ENCODE measurements at regions not wholly inside any gene's neighbourhood (a gene's known extent, or its start where the extent isn't known, plus 50 kb on each side); places are given as distances from the start of the nearest gene placed in this dataset.

- no peaks in the 10 kb centered on the region for H3K36me3 ChIP-seq (ENCODE audit: control insufficient read depth in 2 of 4, insufficient read depth in 4 of 4, low read length in 3 of 4)
- H3K23me2 ChIP-seq (ENCODE audit: low read depth, low read length), result no peaks in the 10 kb centered on the region
- no peak overlapping the region for H3K56ac ChIP-seq (replicated peaks; ENCODE audit: insufficient read length, low read depth, low read length)
- no peak overlapping the region for H4K8ac ChIP-seq (ENCODE audit: extremely low read depth, insufficient read depth, low read length)
- POLR2A ChIA-PET (ENCODE audit: partially characterized antibody), result no interaction called here
- H3K23ac ChIP-seq (ENCODE audit: insufficient read length), result no peak overlapping the region
- no peak overlapping the region for H2BK5ac ChIP-seq (ENCODE audit: low read depth, low read length)
- H3K27ac ChIP-seq (ENCODE audit: low read depth, low read length), result no peak overlapping the region
- H2BK20ac ChIP-seq (ENCODE audit: low read length), result no peak overlapping the region
- H2BK15ac ChIP-seq (ENCODE audit: low read length), result no peak overlapping the region
- DNase-seq (ENCODE audit: low read depth in 1 of 2, low spot score in 2 of 2) (peak in 1 of 2 experiments; percentile 11), FAIRE-seq (no peak)
- no peak overlapping the region for H3K9ac ChIP-seq (replicated peaks in 1 of 4; ENCODE audit: extremely low read depth in 1 of 4, low read depth in 3 of 4, low read length in 3 of 4)
- H3K4me1 ChIP-seq (replicated peaks in 1 of 4; ENCODE audit: control insufficient read depth in 3 of 4, insufficient read depth in 4 of 4, low read length in 3 of 4), result peaks cover 2 to 7% (median 4%) of the 10 kb centered on the region in 4 experiments; a peak in 6 of 7 replicates
- no peak overlapping the region for H4K91ac ChIP-seq (replicated peaks; ENCODE audit: insufficient read length, low read length)
- WGBS, 2 experiments (ENCODE audit: extremely low coverage in 1 of 2, insufficient coverage in 1 of 2, insufficient read length in 1 of 2, insufficient replicate concordance in 2 of 2, low coverage in 1 of 2, low lambda C conversion rate in 2 of 2, missing lambda C conversion rate in 1 of 2), result 80% methylated on average over 5 of the region's 5 CpGs; no CpG with 5 or more reads in 1 of the 2 experiments
- H4K20me1 ChIP-seq (replicated peaks in 1 of 2; ENCODE audit: control insufficient read depth in 1 of 2, insufficient read depth in 2 of 2, low read length in 2 of 2), result no peaks in the 10 kb centered on the region
- H2BK120ac ChIP-seq (replicated peaks; ENCODE audit: low read depth, low read length), result no peak overlapping the region
- CTCF ChIA-PET (ENCODE audit: partially characterized antibody), result no interaction called here
- no peak overlapping the region for H2AK5ac ChIP-seq (ENCODE audit: low read depth, low read length)
- H3K14ac ChIP-seq (ENCODE audit: insufficient read length), result no peak overlapping the region
- H4K5ac ChIP-seq (ENCODE audit: insufficient read length, low read depth, low read length), result no peak overlapping the region
- no peaks in the 10 kb centered on the region; a peak in 1 of 7 replicates for H3K27me3 ChIP-seq (replicated peaks in 1 of 4; ENCODE audit: control insufficient read depth in 3 of 4, extremely low read depth in 1 of 4, insufficient read depth in 3 of 4, low read length in 3 of 4)
- H3K4me3 ChIP-seq (ENCODE audit: extremely low read depth in 1 of 4, insufficient read depth in 2 of 4, low read depth in 3 of 4, low read length in 4 of 4), result no peak overlapping the region
- peaks cover 0 to 1% of the 10 kb centered on the region in 2 experiments; a peak in 1 of 4 replicates for H3K9me3 ChIP-seq (ENCODE audit: insufficient read depth in 2 of 2, low read depth in 1 of 2, low read length in 1 of 2)
- H3K79me1 ChIP-seq (ENCODE audit: low read depth, low read length), result no peaks in the 10 kb centered on the region
- H3K4ac ChIP-seq (replicated peaks; ENCODE audit: insufficient read length, low read depth, low read length), result no peak overlapping the region
- H2BK12ac ChIP-seq (ENCODE audit: low read depth, low read length), result no peak overlapping the region
- H3K4me2 ChIP-seq (ENCODE audit: insufficient read depth in 1 of 2, low read depth in 2 of 2, low read length in 2 of 2), result no peak overlapping the region
- no peaks in the 10 kb centered on the region for H3K79me2 ChIP-seq (ENCODE audit: control insufficient read depth in 1 of 2, insufficient read depth in 2 of 2, low read length in 2 of 2)
- H3K18ac ChIP-seq (ENCODE audit: extremely low read depth, low read length), result no peak overlapping the region
- no peak overlapping the region for H2AFZ ChIP-seq (ENCODE audit: low read length)
- TF ChIP-seq CTCF (IDR thresholded peaks at IDR 0.05; ENCODE audit: control extremely low read depth in 1 of 3, insufficient read depth in 1 of 3, low read depth in 1 of 3, low read length in 3 of 3) (no peak), TAF1 (IDR thresholded peaks at IDR 0.05; ENCODE audit: low read depth, low read length) (no peak), KDM4A (IDR thresholded peaks at IDR 0.05; ENCODE audit: low read depth, low read length, severe bottlenecking) (no peak), GTF2F1 (IDR thresholded peaks at IDR 0.05; ENCODE audit: borderline replicate concordance, low read depth, low read length) (no peak), FOSL1 (IDR thresholded peaks at IDR 0.05; ENCODE audit: insufficient read depth, low read depth, low read length) (no peak), EZH2 (IDR thresholded peaks at IDR 0.05; ENCODE audit: low read depth, low read length, severe bottlenecking) (no peak), TAF7 (optimal IDR thresholded peaks at IDR 0.05; ENCODE audit: borderline replicate concordance, low read depth, low read length) (no peak), E2F6 (IDR thresholded peaks at IDR 0.05) (no peak), SIN3A (conservative IDR thresholded peaks at IDR 0.05 in 1 of 2, IDR thresholded peaks at IDR 0.05 in 1 of 2; ENCODE audit: low read depth in 1 of 2, low read length in 2 of 2) (no peak), NRF1 (IDR thresholded peaks at IDR 0.05; ENCODE audit: low read depth, low read length) (no peak), BRCA1 (IDR thresholded peaks at IDR 0.05; ENCODE audit: low read depth, low read length) (no peak)
These were observed 253.1 kb downstream of the SH3BP4 start for GRCh38 chr2:235204948-235205347.
